GM12865 (cell line): ENCODE measurements at regions not wholly inside any gene's neighbourhood (a gene's known extent, or its start where the extent isn't known, plus 50 kb on each side); places are given as distances from the start of the nearest gene placed in this dataset.

Experiments
- DNase-seq: peaks from one replicate; pipeline ENCODE4 v3.0.0; 2010; ENCODE audit warnings: low read depth
- H3K4me3 ChIP-seq: 2 replicates; pipeline ENCODE4 v1.5.1; 2011; ENCODE audit warnings: mild to moderate bottlenecking, low read depth, low read length, control low read depth
- CTCF ChIP-seq: IDR thresholded peaks from 2 replicates; pipeline ENCODE4 v1.5.1; 2011; ENCODE audit warnings: low read length, control low read depth, low read depth, inconsistent platforms; ENCODE audit not compliant: insufficient read depth; ENCODE audit errors: missing control alignments

- no peak overlapping the region for H3K4me3 ChIP-seq
- no peak for DNase-seq
- TF ChIP-seq CTCF = no peak
These were observed 769.8 kb downstream of the BRD1 start for GRCh38 chr22:49057910-49058309.

- no peak for TF ChIP-seq CTCF
- no peak overlapping the region for H3K4me3 ChIP-seq
- DNase-seq = no peak
These were observed 771.4 kb downstream of the BRD1 start for GRCh38 chr22:49056301-49056700.

- H3K4me3 ChIP-seq = no peak overlapping the region
- DNase-seq = no peak
- TF ChIP-seq CTCF = no peak
These were observed 772.3 kb downstream of the BRD1 start for GRCh38 chr22:49055406-49055805.

DNA sequence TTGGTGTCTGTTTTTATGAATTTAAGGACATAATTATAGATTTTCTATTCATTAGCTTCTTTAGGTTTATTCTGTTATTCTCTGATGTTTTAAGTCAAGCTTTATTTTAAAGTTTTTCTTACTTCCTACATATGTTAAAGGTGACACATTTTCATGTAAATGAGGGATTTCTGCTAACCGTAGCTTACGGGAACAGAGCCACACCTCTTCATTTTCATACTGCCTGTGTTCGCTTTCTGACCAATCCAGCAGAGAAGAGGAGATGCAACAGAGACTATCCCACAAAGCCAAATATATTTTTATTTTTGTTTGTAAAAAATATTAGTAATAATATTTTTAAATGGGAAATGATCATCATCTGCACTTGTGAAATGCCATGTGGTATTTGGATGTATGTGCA, 774.1 kb downstream of the BRD1 start:
- DNase-seq = no peak
- TF ChIP-seq CTCF = no peak
- no peak overlapping the region for H3K4me3 ChIP-seq

- no peak for DNase-seq
- no peak for TF ChIP-seq CTCF
- H3K4me3 ChIP-seq = no peak overlapping the region
These were observed 775.1 kb downstream of the BRD1 start for GRCh38 chr22:49052560-49052959.

DNA sequence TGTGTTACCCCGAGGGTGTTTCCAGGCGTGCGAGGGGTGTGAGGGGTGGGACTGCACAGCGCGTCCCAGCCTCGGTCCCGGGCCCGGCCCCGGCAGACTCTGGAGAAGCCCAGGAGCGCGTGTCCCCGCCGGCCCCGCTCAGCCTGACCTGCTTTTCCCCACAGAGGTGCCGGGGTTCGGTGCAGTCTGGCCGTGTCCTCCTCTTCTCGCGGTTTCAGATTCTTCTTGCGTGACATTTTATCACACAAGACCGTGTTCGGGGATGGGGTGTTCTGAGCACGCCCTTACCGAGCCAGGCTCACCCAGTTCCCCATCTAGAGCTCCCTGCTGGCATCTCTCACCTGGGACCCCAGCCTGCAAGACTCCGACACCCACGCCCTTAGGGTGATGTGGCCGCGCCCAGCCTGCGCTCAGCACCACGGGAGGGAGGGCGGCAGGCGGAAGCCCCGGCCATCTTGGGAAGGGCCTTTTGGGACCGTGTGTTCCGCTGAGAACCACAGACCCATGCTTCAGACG, 775.6 kb downstream of the BRD1 start:
- H3K4me3 ChIP-seq = no peak overlapping the region
- no peak for DNase-seq

More for the DNA sequence above, 775.6 kb downstream of the BRD1 start:
- no peak for TF ChIP-seq CTCF
